ENCODE measurements at regions not wholly inside any gene's neighbourhood (a gene's known extent, or its start where the extent isn't known, plus 50 kb on each side); places are given as distances from the start of the nearest gene placed in this dataset.

DNA sequence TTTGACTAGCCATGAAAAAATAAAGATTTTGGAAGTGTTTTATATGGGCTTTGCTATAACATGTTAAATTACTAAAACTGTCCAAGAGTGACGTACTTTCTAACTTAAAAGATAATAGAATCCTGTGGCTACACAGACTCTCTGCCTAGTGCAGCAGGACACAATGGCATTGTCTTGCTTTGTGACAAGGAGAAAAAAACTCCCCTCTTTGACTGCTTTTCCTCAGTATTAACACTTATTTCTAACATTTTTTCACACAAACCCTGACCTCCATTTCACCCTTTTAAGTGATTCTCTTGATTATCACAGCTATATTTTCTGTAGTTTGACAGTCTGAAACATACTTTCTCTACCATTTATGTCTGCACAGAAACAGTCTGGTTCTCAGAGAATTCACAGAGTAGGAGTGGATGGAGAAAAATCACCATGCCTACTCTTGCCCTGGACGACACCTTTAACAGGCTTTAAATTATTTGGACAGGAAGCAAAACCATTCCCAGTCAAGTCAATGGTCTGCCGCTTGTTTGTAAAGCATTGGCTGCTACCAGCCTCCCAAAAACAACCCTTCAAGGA, 336.3 kb upstream of the SMIM30 start:
- no peaks in the 10 kb centered on the region for H3K9me3 ChIP-seq (ENCODE audit: low read depth, low read length)
- no peak overlapping the region for H2AFZ ChIP-seq (ENCODE audit: low read length)
- H3K79me2 ChIP-seq (ENCODE audit: insufficient read depth, low read length): no peaks in the 10 kb centered on the region
- TF ChIP-seq, protein P1, sequence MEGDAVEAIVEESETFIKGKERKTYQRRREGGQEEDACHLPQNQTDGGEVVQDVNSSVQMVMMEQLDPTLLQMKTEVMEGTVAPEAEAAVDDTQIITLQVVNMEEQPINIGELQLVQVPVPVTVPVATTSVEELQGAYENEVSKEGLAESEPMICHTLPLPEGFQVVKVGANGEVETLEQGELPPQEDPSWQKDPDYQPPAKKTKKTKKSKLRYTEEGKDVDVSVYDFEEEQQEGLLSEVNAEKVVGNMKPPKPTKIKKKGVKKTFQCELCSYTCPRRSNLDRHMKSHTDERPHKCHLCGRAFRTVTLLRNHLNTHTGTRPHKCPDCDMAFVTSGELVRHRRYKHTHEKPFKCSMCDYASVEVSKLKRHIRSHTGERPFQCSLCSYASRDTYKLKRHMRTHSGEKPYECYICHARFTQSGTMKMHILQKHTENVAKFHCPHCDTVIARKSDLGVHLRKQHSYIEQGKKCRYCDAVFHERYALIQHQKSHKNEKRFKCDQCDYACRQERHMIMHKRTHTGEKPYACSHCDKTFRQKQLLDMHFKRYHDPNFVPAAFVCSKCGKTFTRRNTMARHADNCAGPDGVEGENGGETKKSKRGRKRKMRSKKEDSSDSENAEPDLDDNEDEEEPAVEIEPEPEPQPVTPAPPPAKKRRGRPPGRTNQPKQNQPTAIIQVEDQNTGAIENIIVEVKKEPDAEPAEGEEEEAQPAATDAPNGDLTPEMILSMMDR (IDR thresholded peaks at IDR 0.05; ENCODE audit: extremely low read depth, low read depth, low read length): no peak
- no peak overlapping the region for H3K4me3 ChIP-seq (ENCODE audit: insufficient read depth, low read length)
- H4K20me1 ChIP-seq (ENCODE audit: insufficient read depth, low read length): no peaks in the 10 kb centered on the region
- no peaks in the 10 kb centered on the region for H3K36me3 ChIP-seq (ENCODE audit: insufficient read depth, low read length)
- no peaks in the 10 kb centered on the region for H3K4me1 ChIP-seq (ENCODE audit: insufficient read depth, low read length)
- no peaks in the 10 kb centered on the region for H3K27me3 ChIP-seq (ENCODE audit: insufficient read depth, low read length)
- no peak overlapping the region for H3K4me2 ChIP-seq (ENCODE audit: insufficient read depth, low read length)
- no peak overlapping the region for H3K27ac ChIP-seq (ENCODE audit: low read depth, low read length)
- no peak for DNase-seq (ENCODE audit: insufficient read length, low spot score, missing footprints)

DNA sequence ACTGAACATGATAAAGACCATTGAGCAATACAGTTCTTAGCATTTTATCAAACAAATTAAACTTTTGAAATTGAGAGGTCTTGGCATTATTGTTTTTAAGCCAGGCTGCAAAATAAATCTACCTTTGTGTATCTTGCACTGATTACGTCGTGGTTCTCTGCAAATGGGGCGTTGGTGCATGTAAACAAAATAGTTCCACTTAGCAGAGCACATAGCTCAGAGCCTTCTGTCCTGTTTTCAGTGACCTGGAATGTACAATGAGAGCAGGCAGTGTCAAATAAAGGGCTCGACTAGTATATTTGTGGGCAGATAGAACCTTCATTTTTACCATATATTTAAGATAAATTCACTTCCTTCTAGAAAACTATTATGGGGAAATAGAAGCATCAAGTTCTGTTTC, 333.9 kb upstream of the SMIM30 start:
- Histone ChIP-seq H3K27ac (ENCODE audit: low read depth, low read length) (no peak overlapping the region), H4K20me1 (ENCODE audit: insufficient read depth, low read length) (no peaks in the 10 kb centered on the region), H3K79me2 (ENCODE audit: insufficient read depth, low read length) (no peaks in the 10 kb centered on the region), H3K27me3 (ENCODE audit: insufficient read depth, low read length) (no peaks in the 10 kb centered on the region), H2AFZ (ENCODE audit: low read length) (no peak overlapping the region), H3K4me2 (ENCODE audit: insufficient read depth, low read length) (no peak overlapping the region), H3K4me1 (ENCODE audit: insufficient read depth, low read length) (no peaks in the 10 kb centered on the region), H3K4me3 (ENCODE audit: insufficient read depth, low read length) (no peak overlapping the region), H3K36me3 (ENCODE audit: insufficient read depth, low read length) (no peaks in the 10 kb centered on the region), H3K9me3 (ENCODE audit: low read depth, low read length) (no peaks in the 10 kb centered on the region)
- TF ChIP-seq, protein P1 (IDR thresholded peaks at IDR 0.05; ENCODE audit: extremely low read depth, low read depth, low read length): no peak
- DNase-seq (ENCODE audit: insufficient read length, low spot score, missing footprints): no peak

GRCh38 chr7:113446791-113447190, 328.4 kb upstream of the SMIM30 start:
- Histone ChIP-seq H2AFZ (ENCODE audit: low read length) (no peak overlapping the region), H3K36me3 (ENCODE audit: insufficient read depth, low read length) (no peaks in the 10 kb centered on the region), H3K9me3 (ENCODE audit: low read depth, low read length) (no peaks in the 10 kb centered on the region), H3K27ac (ENCODE audit: low read depth, low read length) (no peak overlapping the region), H3K4me1 (ENCODE audit: insufficient read depth, low read length) (no peaks in the 10 kb centered on the region), H3K79me2 (ENCODE audit: insufficient read depth, low read length) (no peaks in the 10 kb centered on the region), H4K20me1 (ENCODE audit: insufficient read depth, low read length) (no peaks in the 10 kb centered on the region), H3K4me3 (ENCODE audit: insufficient read depth, low read length) (no peak overlapping the region), H3K27me3 (ENCODE audit: insufficient read depth, low read length) (no peaks in the 10 kb centered on the region), H3K4me2 (ENCODE audit: insufficient read depth, low read length) (no peak overlapping the region)
- no peak for DNase-seq (ENCODE audit: insufficient read length, low spot score, missing footprints)
- TF ChIP-seq, protein P1 (IDR thresholded peaks at IDR 0.05; ENCODE audit: extremely low read depth, low read depth, low read length): no peak

- no peaks in the 10 kb centered on the region for H3K4me1 ChIP-seq (ENCODE audit: insufficient read depth, low read length)
- H3K4me3 ChIP-seq (ENCODE audit: insufficient read depth, low read length): no peak overlapping the region
- no peaks in the 10 kb centered on the region for H4K20me1 ChIP-seq (ENCODE audit: insufficient read depth, low read length)
- DNase-seq (ENCODE audit: insufficient read length, low spot score, missing footprints): no peak
- no peak overlapping the region for H2AFZ ChIP-seq (ENCODE audit: low read length)
- H3K36me3 ChIP-seq (ENCODE audit: insufficient read depth, low read length): no peaks in the 10 kb centered on the region
- no peak overlapping the region for H3K4me2 ChIP-seq (ENCODE audit: insufficient read depth, low read length)
- H3K79me2 ChIP-seq (ENCODE audit: insufficient read depth, low read length): no peaks in the 10 kb centered on the region
- no peaks in the 10 kb centered on the region for H3K9me3 ChIP-seq (ENCODE audit: low read depth, low read length)
- TF ChIP-seq, protein P1 (IDR thresholded peaks at IDR 0.05; ENCODE audit: extremely low read depth, low read depth, low read length): no peak
- no peaks in the 10 kb centered on the region for H3K27me3 ChIP-seq (ENCODE audit: insufficient read depth, low read length)
- no peak overlapping the region for H3K27ac ChIP-seq (ENCODE audit: low read depth, low read length)
Measured at GRCh38 chr7:113446391-113446790, 328.0 kb upstream of the SMIM30 start.
